DMS53 treated with DMSO at 0.1 percent for 48 hours (cell line): ENCODE measurements at regions not wholly inside any gene's neighbourhood (a gene's known extent, or its start where the extent isn't known, plus 50 kb on each side); places are given as distances from the start of the nearest gene placed in this dataset.

Experiments used
- DNase-seq: peaks from one replicate; lab custom pipeline; 2025; ENCODE audit not compliant: unreplicated experiment; lab: John Stamatoyannopoulos, UW

DNA sequence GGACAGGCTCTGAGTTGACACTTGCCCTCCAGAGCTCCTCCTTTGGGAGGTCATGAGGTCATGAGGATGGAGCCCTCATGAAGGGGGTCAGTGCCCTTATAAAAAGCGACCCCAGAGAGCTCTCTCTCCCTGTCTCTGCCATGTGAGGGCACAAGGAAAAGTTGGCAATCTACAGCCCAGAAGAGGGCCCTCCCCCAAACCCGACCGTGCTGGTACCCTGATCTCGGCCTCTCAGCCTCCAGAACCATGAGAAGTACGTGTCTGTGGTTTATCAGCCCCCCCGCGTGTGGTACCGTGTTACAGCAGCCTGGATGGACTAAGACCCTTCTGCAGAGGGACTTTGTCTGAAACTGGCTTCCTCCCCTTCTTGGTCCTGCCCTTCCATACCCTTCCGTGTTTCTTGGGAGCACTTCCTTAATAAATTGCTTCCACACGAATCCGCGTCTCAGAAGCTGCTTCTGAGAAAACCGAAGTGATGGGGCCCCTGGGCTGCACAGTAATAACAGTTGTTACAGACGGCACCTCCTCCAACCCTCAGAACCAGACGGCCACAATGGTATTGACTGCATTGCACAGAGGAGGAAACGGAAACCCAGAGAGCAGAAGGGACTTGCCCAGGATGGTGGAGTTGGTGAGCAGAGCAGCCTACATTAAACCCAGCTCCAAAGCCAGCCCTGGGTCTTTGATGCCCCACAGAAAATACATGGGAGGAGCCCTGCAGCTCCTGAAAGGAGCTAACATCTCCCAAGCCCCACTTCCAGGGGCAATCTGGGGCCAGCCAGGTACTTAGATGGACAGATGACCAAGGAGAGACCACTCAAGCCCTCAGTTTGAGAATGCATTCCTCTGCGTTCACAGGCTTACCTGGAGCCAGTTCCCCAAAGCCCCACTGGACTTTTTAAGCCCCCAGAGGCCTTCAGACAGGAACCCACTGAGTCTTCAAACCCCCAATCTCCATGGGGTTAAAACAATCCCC lies 242.7 kb downstream of the BCOR start:
- no peak for DNase-seq

DNA sequence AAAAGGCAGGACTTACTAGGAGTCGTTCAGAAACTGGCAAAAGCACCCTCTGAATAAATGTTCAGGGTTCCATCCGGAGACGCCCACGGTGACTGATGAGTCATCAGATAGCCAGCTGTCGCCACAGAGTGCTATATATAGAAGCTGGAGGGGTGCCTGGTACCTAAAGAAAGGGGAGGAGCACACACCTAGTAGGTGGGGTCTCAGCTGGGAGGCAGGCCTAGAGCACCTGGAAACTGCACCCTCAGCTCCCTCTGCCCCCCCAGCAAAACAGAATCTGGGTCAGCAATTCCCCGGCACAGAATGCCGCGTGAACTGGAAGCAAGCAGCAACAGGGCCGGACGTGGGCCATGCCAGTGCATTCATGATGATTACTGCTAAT lies 242.0 kb downstream of the BCOR start:
- DNase-seq = peak; percentile 60

DNA sequence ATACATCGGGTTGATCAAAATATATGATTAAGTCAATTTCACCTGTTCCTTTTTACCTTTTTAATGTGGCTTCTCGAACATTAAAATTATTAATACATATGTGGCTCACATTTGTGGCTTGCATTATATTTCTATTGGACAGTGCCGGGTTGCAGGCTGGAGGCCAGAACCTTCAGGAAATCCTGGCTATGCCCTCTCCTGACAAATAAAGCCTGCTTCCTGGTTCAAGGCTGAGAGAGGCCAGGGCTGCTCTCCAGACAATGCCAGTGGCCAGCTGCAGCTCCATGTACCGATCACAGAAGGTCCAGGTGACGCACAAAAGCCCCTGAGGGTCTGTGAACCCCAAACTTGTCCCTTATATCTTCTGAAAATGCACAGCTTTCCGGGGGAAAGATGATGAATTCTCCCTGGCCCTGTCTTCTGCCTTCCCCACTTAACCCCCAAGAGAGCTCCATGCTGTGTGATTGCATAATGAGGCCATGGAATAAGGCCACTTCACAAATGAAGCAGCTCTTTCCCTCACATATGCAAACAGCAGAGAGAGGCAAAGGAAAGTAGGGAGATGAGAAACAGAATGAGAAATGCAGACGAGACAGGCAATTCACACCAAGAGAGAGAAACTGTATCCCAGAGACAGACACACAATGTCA lies 241.2 kb downstream of the BCOR start:
- DNase-seq = peak; percentile 42

DNA sequence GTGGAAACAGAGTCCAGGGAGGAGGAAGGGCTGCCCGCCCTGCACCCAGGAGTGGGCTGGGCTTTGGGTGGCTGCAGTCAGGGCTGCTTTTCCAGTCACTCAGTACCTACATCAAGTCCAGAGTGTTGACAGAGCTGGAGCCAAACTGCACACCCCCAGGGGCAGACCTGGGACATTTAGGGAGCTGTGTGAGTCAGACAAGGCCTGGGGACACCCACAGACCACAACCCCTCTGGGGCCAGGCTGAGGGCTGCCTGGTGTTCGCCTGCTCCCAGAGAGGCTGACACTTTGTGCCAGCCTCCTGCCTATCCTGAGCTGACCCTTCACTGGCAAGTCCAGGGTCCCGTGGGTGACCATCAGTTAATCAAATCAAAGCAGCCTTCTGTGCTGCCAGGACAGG lies 240.0 kb downstream of the BCOR start:
- DNase-seq = no peak

DNA sequence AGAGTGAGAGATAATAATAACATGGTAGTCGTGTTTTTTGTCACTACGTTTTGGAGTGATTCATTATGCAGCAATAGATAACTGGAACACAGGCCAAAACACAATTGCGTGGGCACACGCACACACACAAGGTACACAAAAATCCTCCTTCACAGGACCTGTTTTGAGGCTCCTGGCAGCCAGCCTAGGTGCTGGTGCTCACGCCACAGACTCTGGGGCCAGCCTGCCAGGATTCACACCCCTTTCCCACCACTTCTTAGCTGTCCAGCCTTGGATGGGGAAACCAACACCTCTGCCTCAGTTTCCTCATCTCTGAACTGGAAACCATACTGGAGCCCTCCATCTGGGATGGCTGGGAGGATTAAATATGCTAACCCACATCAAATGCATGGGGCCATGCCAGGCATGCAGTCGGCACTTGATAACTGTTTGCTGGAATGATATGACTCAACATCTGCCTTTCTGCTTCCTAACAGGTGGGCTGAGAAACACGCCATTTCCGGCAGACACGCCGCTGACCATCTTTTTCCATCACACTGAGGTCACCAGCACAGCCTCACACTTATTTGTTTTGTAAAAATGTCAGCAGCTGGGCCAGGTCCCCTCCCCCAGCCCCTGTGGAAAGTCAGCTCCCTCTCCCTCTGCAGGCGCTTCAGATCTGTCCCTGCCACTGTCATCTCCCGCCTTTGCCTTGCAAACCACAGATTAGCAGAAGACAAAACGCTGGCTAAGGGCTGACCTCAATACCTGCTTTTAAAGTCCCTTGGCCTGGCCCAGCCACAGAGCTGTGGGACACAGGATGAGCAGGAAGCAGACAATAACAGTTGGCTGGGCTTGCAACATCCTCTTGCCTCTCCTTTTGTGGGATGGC lies 237.5 kb downstream of the BCOR start:
- peak; percentile 81 for DNase-seq

DNA sequence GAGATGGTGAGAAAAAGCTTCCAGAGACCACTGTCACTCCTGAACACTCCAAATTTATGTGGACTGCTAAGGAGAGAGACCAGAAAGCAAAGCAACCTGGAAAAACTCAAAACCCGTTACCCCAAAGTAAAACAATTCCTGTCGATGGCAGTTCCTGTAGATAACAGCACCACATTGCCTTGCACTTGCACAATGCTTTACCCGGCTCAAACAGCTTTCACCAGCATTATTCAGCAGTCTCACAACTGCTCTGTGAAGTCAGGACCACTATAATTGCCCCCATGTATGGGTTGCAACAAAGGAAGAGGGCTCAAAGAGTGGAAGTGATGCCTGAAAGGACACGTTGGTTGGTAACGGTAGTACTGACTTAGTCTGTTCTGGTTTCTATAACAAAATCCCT lies 234.8 kb downstream of the BCOR start:
- no peak for DNase-seq

DNA sequence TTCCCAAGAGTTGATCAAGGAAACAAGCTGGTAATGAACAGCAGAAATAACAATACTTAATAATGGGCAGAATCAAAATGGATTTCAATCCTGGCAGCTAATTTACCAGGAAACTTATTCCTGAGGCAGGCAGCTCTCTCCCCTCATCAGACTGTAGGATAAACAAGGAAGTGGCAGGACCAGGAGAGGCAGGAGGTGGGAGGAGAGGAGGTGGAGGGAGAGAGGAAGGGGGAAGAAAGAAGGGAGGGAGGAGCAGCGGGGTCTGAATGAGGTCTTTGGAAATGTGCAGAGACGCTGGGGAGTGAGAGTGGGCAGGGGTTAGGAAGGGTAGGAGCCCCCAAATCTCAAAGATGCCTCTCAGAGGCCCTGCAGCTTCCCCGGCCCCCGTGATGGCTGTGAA lies 231.5 kb downstream of the BCOR start:
- peak; percentile 54 for DNase-seq

DNA sequence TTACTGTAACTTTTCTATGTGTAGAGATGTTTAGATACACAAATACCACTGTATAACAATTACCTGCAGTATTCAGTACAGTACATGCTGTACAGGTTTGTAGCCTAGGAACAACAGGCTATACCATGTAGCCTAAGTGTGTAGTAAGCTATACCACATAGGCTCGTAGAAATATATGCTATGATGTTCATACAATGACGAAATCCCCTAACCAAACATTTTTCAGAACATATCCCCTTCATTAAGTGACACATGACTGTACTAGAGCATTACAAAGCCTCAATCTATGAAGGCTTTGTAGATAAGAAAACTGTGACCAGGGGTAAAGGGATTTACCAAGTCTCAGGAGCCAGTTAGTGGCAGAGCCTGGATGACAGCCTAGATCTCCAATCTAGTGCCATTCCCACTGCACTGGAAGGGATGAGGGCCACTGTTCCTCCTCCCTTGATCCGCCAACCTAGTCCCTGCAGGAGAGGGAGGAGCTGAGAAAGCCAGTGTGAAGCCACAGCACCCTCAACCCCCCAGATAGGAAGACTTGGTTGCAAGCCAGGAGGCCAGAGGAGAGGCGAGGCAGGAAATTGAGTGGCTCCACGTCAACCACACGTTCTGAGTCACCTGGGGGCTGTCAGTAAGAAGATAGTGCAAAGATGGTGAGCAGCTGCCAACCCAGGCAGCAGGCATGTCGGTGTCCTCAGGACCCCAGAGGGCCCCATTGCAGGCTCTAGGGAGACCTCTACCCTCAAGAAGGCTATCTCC lies 227.7 kb downstream of the BCOR start:
- no peak for DNase-seq

DNA sequence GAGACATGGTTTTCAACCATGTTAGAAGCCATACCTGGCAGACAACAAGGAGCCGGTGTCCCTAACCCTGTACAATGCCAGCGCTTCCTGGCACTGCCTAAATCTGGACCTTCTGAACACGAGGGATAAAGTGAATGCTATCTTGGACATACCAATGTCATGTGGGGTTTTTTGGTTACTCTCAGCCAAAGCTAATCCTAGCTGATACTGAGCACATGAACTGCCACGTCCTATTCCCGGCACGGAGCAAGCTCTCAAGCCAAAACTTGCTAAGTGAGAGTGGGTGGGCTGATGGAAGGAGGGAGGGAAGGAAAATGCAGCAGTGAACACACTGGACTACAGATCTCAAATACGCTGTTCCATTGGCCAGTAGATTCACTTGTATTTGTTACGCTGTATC lies 226.1 kb downstream of the BCOR start:
- no peak for DNase-seq

DNA sequence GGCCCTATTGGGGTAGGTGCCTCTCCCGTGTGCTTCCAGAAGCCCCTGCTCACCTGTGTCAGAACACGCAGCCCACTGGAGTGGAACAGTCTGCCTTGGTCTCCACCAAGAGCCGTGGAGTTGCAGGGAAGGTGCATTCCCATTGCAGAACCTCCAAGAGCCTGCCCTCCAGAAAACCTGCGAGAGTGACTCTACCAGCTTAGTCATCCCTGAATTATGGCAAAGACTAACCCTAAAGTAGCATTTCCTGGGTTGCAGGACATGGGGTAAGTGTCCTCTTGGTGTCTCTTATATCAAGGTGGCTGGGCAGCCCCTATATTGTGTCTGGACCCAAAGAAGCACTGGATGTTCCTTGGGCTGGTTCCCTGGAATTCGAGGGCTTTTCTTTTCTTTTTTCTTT lies 224.6 kb downstream of the BCOR start:
- no peak for DNase-seq

DNA sequence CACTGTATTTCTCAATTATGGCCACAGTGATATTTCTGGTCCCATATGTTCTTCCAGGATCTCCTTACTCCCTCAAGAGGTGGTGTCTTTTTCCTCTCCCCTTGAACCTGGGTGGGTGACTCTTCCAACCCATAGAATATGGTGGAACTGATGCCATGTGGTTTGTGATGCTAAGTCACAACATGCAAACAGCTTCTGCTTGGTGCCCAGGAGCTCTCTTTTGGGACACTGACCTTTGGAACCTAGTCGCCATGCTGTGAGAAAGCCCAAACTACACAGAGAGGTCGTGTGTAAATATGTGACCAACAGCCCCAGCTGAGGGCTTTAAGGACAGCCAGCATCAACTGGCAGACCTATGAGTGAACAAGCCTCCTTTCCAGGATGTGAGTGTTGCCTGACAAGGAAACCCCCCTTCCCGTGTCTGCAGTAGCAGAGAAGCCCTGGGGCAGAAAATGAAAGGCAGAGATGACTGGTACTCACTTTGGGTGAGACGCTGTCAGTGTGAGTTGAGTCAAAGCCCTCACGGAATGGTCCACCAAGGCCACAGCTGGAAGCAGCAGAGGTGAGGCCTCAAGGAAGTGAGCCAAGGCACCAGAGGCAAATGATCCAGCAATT lies 223.4 kb downstream of the BCOR start:
- no peak for DNase-seq

DNA sequence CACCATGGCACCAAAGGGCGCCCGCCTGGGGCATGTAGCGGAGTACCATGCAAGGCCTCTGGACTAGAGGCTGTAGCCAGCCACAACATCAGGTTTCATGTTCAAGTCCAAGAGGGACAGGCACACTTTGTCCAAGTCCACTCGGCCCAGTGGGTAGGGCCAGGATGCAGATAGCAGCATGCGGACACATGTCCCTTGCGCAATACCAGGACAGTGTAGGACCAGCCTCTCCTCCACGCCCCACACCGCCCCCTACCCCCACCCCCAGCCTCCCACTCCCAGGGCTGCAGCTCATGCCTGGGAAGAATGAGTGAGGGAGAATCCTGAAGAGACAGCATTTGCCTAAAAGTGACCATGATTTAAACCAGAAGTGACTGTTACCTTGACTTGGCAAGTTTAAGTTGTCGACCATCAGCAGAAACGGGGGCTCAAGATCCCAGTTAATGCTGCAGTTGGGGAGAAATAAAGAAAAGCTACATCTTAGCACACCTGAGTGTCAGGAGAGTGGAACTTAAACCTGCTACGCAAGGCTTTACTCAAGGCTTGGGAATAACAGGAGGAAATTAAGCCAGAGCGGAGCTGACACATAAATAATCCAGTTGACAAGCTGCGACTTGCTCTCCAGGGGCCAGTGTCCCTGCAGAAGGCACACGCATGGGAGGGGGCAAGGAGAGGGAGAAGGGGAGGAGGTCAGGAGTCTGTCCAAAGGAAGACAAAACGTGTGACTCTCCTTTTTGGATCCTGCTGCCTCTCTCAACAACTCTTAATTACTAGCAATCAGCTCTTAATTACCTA lies 221.7 kb downstream of the BCOR start:
- DNase-seq = no peak

DNA sequence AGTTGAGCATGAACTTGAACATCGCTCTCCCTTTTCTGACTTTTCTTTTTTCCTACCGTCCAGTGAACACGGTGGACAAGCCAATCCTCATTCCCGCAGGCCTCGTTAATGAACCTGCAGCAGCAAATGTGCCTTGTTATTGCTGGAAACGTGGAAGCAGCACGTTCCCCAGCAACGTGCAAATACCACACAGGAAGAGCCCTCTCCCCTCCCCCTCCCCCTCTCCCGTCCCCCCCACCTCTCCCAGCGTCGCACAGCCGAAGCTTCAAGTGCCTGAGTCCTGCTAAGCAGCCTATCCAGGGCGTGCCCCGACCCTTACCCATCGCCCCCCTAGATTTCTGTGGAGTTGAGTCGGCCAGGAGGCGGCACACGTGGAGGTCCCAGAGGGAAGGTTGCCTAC lies 219.9 kb downstream of the BCOR start:
- DNase-seq = no peak

DNA sequence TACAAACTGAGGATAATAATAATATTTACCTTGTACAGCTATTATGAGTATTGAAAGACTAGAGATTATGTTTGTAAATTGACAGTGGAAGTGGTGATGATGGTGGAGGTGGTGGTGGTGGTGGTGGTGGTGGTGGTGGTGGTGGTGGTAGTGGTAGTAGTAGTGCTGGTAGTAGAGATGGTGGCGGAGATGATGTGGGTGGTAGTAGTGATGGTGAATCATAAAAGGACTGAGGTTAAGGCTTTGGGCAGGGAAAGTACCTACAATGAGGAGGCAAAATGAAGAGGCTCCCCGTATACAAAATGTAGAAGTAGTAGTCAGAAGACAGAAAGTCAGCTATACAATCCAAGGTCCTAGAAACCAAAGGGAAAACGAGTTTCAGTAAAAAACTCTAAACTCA lies 214.1 kb downstream of the BCOR start:
- no peak for DNase-seq

DNA sequence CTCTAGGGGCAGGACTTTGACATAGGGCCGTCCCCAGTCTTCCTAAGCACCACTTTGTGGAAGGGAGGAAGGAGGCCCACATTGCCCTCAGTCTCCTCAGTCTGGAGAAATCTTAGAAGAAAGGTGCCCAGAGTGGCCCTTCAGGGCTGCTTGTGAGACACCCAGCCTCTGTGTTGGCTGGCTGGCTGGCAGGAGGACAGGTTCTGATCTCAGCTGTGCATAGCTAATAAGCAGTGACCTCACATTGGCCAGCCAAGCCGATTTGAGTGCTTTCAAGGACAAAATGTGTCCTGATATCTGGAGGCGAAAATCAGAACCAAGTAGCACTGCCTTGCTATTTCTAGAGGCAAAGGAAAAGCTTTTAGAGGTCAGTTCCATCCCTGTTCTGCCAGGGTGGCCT lies 211.5 kb downstream of the BCOR start:
- DNase-seq = no peak

DNA sequence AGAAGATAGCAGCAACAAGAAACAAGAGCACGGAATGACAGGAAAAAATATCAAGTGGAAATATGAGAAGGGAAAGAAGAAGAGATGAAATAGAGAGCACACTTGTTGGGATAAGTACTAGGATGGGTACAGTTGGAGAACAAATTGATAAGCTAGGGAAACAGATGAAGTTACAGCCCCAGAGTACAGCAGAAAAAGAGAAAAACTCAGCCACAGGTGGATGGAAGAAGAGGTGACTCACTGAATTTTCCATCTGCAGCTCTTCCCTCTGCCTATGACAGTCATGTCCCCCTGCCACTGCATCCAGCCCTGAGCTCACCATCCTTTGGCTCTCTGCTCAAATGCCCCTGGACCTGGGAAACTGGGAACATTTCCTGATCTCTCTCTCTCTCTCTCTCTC lies 209.0 kb downstream of the BCOR start:
- no peak for DNase-seq

DNA sequence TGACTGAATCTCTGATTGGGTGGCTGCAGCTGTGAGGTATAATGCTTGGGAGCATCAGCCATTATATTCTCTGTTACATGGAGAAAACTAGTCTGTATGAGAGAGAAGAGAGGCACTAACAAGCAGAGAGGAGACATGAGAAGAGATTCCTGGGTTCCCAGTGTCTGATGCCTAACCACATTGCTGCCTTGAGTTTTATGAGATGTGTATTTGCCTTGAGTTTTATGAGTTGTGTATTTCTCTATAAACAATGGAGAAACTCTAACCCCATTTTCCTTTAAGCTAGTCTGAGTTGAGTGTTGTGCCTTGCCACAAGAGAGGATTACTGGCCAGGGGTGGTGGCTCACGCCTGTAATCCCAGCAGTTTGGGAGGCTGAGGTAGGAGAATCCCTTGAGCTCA lies 208.1 kb downstream of the BCOR start:
- DNase-seq = no peak

DNA sequence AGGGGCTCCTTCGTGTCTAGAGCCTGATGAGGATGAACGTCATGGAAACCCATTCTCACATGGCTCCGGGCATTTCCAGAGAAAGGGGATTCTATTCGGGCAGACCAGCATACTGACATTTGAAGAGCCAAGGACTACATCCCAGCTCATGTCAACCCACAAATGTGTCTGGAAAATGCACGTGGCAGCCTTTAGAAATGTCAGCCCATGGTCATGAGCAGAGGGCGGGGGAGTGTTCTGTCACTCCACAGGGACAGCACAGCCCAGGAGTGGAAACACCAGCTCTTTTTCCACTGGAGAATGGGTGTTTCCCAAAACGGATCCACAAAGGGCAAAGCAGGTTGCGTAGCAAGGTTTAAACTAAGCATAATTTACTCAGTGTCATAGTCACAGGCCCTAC lies 207.0 kb downstream of the BCOR start:
- DNase-seq = no peak

DNA sequence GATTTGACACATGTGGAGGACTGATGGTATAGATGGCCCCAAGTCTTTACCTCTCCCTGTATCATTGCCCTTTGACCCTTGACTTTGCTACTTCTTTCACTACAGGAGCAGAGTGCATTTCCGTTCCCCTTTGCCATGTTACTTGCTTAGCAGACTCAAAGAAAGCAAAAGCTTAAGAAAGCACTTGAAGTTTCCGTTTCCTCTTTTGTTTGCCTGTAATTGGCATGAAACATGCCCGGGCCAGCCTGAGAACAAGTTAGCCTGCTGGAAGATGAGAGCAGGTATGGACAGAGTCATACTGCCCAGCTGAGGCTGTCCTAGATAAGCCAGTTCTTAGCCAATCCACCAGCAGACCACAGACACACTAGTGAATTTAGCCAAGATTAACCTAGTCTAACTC lies 206.0 kb downstream of the BCOR start:
- no peak for DNase-seq
